ENCODE measurements at regions not wholly inside any gene's neighbourhood (a gene's known extent, or its start where the extent isn't known, plus 50 kb on each side); places are given as distances from the start of the nearest gene placed in this dataset.

DNA sequence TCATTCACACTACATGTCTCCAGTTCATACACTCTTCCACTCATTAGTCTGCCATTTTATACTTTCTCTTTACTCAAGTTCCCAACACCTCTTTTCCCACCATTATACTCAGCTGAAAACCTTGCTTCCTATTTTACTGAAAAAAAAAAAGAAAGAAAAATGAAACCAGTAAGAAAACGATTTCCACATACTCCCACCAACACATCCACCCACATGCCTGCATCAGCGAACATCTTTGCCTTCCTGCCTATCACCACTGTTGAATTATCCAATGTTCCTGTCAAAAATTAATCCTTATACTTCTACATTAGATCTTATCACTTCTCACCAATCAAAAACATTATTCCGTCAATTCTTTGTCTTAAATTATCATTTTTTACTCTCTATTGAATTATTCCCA is 188.1 kb upstream of the FAM241A start:
- TF ChIP-seq POLR2A (IDR thresholded peaks at IDR 0.05; ENCODE audit: low read depth, low read length): no peak
- TF ChIP-seq, protein P1, sequence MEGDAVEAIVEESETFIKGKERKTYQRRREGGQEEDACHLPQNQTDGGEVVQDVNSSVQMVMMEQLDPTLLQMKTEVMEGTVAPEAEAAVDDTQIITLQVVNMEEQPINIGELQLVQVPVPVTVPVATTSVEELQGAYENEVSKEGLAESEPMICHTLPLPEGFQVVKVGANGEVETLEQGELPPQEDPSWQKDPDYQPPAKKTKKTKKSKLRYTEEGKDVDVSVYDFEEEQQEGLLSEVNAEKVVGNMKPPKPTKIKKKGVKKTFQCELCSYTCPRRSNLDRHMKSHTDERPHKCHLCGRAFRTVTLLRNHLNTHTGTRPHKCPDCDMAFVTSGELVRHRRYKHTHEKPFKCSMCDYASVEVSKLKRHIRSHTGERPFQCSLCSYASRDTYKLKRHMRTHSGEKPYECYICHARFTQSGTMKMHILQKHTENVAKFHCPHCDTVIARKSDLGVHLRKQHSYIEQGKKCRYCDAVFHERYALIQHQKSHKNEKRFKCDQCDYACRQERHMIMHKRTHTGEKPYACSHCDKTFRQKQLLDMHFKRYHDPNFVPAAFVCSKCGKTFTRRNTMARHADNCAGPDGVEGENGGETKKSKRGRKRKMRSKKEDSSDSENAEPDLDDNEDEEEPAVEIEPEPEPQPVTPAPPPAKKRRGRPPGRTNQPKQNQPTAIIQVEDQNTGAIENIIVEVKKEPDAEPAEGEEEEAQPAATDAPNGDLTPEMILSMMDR (IDR thresholded peaks at IDR 0.05; ENCODE audit: extremely low read depth in 1 of 2, insufficient read depth in 1 of 2, low read depth in 1 of 2, low read length in 2 of 2): no peak
- no peak for TF ChIP-seq POLR2AphosphoS5 (IDR thresholded peaks at IDR 0.05; ENCODE audit: insufficient read depth, low read depth, low read length)
- no peak for TF ChIP-seq GATA2 (IDR thresholded peaks at IDR 0.05; ENCODE audit: insufficient read depth, insufficient read length, low read depth, low read length)
- TF ChIP-seq EZH2 (IDR thresholded peaks at IDR 0.05; ENCODE audit: borderline replicate concordance, low read depth, low read length, severe bottlenecking): no peak
- TF ChIP-seq, protein P2, sequence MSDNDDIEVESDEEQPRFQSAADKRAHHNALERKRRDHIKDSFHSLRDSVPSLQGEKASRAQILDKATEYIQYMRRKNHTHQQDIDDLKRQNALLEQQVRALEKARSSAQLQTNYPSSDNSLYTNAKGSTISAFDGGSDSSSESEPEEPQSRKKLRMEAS (IDR thresholded peaks at IDR 0.05; ENCODE audit: insufficient read depth, insufficient read length): no peak
- no peak for TF ChIP-seq JUN (IDR thresholded peaks at IDR 0.05; ENCODE audit: borderline replicate concordance, insufficient read depth, insufficient read length, low read depth)
- no peak for TF ChIP-seq MYC (IDR thresholded peaks at IDR 0.05; ENCODE audit: low read depth, low read length)
- TF ChIP-seq FOS (IDR thresholded peaks at IDR 0.05; ENCODE audit: borderline replicate concordance, insufficient read depth, low read length): no peak

Measured in endothelial cell of umbilical vein (primary cell).